SJSA1 (cell line): ENCODE measurements at regions not wholly inside any gene's neighbourhood (a gene's known extent, or its start where the extent isn't known, plus 50 kb on each side); places are given as distances from the start of the nearest gene placed in this dataset.
"Not testable (repeated sequence)": the region's sequence is repeated elsewhere in the genome, so short reads cannot be mapped to it uniquely, and the experiment has no call there.

Source experiments
- DNase-seq, 2 experiments: peaks; one replicate each; pipeline ENCODE4 v3.0.0-alpha.2; 2015 to 2020; ENCODE audit warnings: low spot score in 2 of 2, low read depth in 1 of 2
- H3K27ac ChIP-seq: fragments of 250-450 bp; sonication (Bioruptor Pico); 2 replicates; pipeline ENCODE4 v1.5.1; 2020; ENCODE audit warnings: mild to moderate bottlenecking, moderate library complexity
- H3K27me3 ChIP-seq: fragments of 250-450 bp; sonication (Bioruptor Pico); replicated peaks from 2 replicates; pipeline ENCODE4 v1.5.1; 2020; ENCODE audit warnings: mild to moderate bottlenecking, moderate library complexity
- H3K36me3 ChIP-seq: fragments of 250-450 bp; sonication (Bioruptor Pico); 2 replicates; pipeline ENCODE4 v1.5.1; 2020; ENCODE audit warnings: mild to moderate bottlenecking
- H3K4me1 ChIP-seq: fragments of 250-450 bp; sonication (Bioruptor Pico); replicated peaks from 2 replicates; pipeline ENCODE4 v1.6.1; 2021; ENCODE audit warnings: mild to moderate bottlenecking
- H3K4me3 ChIP-seq: fragments of 250-450 bp; sonication (Bioruptor Pico); 2 replicates; pipeline ENCODE4 v1.5.1; 2020; ENCODE audit warnings: mild to moderate bottlenecking
- H3K9me3 ChIP-seq: fragments of 250-450 bp; sonication (Bioruptor Pico); replicated peaks from 2 replicates; pipeline ENCODE4 v1.5.1; 2020; ENCODE audit warnings: mild to moderate bottlenecking

- Histone ChIP-seq H3K36me3 (no peaks in the 10 kb centered on the region), H3K27ac (no peak overlapping the region), H3K27me3 (no peaks in the 10 kb centered on the region), H3K4me1 (no peaks in the 10 kb centered on the region), H3K4me3 (no peak overlapping the region), H3K9me3 (no peaks in the 10 kb centered on the region)
- DNase-seq = no peak
These were observed 124.1 kb upstream of the WDR1 start for GRCh38 chr4:10240691-10241090.

- no peaks in the 10 kb centered on the region for H3K9me3 ChIP-seq
- DNase-seq = no peak
- no peaks in the 10 kb centered on the region for H3K4me1 ChIP-seq
- no peaks in the 10 kb centered on the region for H3K27me3 ChIP-seq
- no peaks in the 10 kb centered on the region for H3K36me3 ChIP-seq
- H3K4me3 ChIP-seq = no peak overlapping the region
- no peak overlapping the region for H3K27ac ChIP-seq
These were observed 123.5 kb upstream of the WDR1 start for GRCh38 chr4:10239982-10240654.

DNA sequence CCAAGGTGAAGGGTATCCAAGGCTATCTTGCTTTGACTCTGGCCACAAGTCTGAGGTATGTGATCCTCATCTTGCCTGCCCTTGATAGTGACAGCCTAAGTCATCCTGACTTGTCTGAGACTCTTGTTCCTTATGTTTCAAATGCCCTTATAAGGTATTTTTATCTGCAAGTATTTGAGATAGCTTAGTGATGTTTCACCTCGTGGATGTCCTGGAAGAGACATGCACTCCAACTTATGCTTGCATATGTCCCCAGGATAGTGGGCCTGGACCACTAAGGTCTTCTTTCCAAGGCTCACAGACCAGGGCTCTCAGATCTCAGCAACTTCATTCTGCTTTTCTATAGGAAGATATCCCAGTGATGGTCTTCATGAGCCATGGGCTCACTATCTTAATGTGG, 120.5 kb upstream of the WDR1 start:
- Histone ChIP-seq H3K4me3 (no peak overlapping the region), H3K36me3 (no peaks in the 10 kb centered on the region), H3K27ac (no peak overlapping the region), H3K4me1 (no peaks in the 10 kb centered on the region), H3K27me3 (no peaks in the 10 kb centered on the region), H3K9me3 (no peaks in the 10 kb centered on the region)
- DNase-seq = no peak

- H3K4me3 ChIP-seq = no peak overlapping the region
- no peaks in the 10 kb centered on the region for H3K4me1 ChIP-seq
- DNase-seq = no peak
- H3K36me3 ChIP-seq = no peaks in the 10 kb centered on the region
- no peak overlapping the region for H3K27ac ChIP-seq
- H3K9me3 ChIP-seq = no peaks in the 10 kb centered on the region
- H3K27me3 ChIP-seq = no peaks in the 10 kb centered on the region
These were observed 115.5 kb upstream of the WDR1 start for GRCh38 chr4:10232114-10232513.

- H3K36me3 ChIP-seq = no peaks in the 10 kb centered on the region
- H3K27ac ChIP-seq = no peak overlapping the region
- no peaks in the 10 kb centered on the region for H3K27me3 ChIP-seq
- no peaks in the 10 kb centered on the region for H3K9me3 ChIP-seq
- no peak for DNase-seq
- no peak overlapping the region for H3K4me3 ChIP-seq
- no peaks in the 10 kb centered on the region for H3K4me1 ChIP-seq
These were observed 110.2 kb upstream of the WDR1 start for GRCh38 chr4:10226756-10227155.

GRCh38 chr4:10225096-10225495, 108.5 kb upstream of the WDR1 start:
- Histone ChIP-seq H3K9me3 (no peaks in the 10 kb centered on the region), H3K27me3 (no peaks in the 10 kb centered on the region), H3K36me3 (no peaks in the 10 kb centered on the region), H3K27ac (no peak overlapping the region), H3K4me1 (no peaks in the 10 kb centered on the region), H3K4me3 (no peak overlapping the region)
- no peak for DNase-seq

- Histone ChIP-seq H3K4me3 (no peak overlapping the region), H3K27me3 (no peaks in the 10 kb centered on the region), H3K9me3 (no peaks in the 10 kb centered on the region), H3K36me3 (no peaks in the 10 kb centered on the region), H3K4me1 (no peaks in the 10 kb centered on the region), H3K27ac (no peak overlapping the region)
- DNase-seq = no peak
These were observed 107.2 kb upstream of the WDR1 start for GRCh38 chr4:10223782-10224181.

- not testable (repeated sequence) for H3K36me3 ChIP-seq, H3K27me3 ChIP-seq, H3K4me1 ChIP-seq, H3K4me3 ChIP-seq, H3K27ac ChIP-seq, DNase-seq, H3K9me3 ChIP-seq
These were observed 96.9 kb upstream of the WDR1 start for GRCh38 chr4:10213481-10213880.

DNA sequence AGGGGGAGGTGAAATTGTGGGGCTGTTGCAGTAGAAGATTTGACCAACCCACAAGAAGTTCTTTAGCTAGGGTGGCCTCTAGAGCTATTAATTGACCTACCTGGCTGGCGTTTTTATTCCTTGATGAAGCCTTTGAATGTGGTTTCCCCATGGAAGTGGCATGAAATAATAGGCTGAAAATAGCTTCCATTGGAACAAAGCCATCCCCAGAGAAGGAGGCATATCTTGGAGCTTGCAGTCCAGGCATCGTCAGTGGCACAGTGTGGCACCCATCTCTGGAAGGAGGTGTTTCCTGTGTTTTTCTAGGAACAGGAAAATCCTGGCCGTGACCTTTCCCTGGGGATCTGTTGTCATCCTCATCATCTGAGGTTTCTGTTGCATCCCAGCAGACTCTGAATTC, 96.3 kb upstream of the WDR1 start:
- Histone ChIP-seq H3K27ac (no peak overlapping the region), H3K4me3 (no peak overlapping the region), H3K9me3 (no peaks in the 10 kb centered on the region), H3K36me3 (no peaks in the 10 kb centered on the region), H3K4me1 (no peaks in the 10 kb centered on the region), H3K27me3 (no peaks in the 10 kb centered on the region)
- DNase-seq = no peak

DNA sequence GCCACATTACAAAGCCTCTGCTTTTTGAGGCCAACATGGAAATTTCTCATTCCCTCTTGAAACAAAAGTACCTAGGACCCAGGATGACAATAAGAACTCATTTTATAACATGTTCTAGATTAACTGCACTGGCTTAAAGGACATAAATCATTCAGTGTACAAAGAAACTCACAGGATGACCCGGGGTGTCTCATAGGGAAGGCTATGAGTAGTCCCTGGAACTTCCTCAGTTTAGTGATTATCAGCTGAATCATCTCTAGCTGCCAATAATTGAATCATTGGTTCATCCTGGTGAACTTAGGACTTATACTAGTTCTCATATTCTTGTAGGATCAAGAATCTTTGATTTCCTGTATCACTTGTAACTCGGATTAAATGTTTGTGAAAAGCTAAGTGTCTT, 95.8 kb upstream of the WDR1 start:
- Histone ChIP-seq H3K27me3 (no peaks in the 10 kb centered on the region), H3K4me1 (no peaks in the 10 kb centered on the region), H3K9me3 (no peaks in the 10 kb centered on the region), H3K36me3 (no peaks in the 10 kb centered on the region), H3K27ac (no peak overlapping the region), H3K4me3 (no peak overlapping the region)
- no peak for DNase-seq

DNA sequence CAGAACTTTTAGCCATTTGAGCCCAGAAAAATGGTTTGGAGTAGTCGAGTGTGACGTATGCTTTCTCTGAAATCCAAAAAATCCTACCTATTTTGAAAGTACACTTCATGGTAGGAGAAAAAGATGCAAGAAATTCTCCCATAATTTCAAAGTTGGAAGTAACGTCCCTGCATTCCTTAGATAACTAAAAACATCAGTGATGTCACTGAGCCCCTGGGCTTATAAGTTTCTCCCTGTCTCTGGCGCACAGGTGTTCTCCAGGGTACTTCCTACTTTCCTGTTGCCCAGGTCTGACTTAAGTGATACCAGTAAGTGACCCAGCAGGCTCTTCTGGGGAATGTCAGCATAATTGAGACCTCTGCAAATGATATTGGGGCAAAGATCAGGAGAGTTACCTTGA, 90.5 kb upstream of the WDR1 start:
- no peak for DNase-seq
- no peak overlapping the region for H3K4me3 ChIP-seq
- H3K9me3 ChIP-seq = no peaks in the 10 kb centered on the region
- H3K27ac ChIP-seq = no peak overlapping the region
- H3K27me3 ChIP-seq = no peaks in the 10 kb centered on the region
- H3K4me1 ChIP-seq = no peaks in the 10 kb centered on the region
- H3K36me3 ChIP-seq = no peaks in the 10 kb centered on the region

GRCh38 chr4:10205223-10205622, 88.6 kb upstream of the WDR1 start:
- no peak overlapping the region for H3K4me3 ChIP-seq
- H3K27ac ChIP-seq = no peak overlapping the region
- DNase-seq = no peak
- H3K9me3 ChIP-seq = no peaks in the 10 kb centered on the region
- no peaks in the 10 kb centered on the region for H3K4me1 ChIP-seq
- no peaks in the 10 kb centered on the region for H3K27me3 ChIP-seq
- no peaks in the 10 kb centered on the region for H3K36me3 ChIP-seq

- H3K27ac ChIP-seq = no peak overlapping the region
- no peaks in the 10 kb centered on the region for H3K27me3 ChIP-seq
- no peaks in the 10 kb centered on the region for H3K4me1 ChIP-seq
- no peaks in the 10 kb centered on the region for H3K36me3 ChIP-seq
- no peaks in the 10 kb centered on the region for H3K9me3 ChIP-seq
- no peak for DNase-seq
- H3K4me3 ChIP-seq = no peak overlapping the region
These were observed 87.9 kb upstream of the WDR1 start for GRCh38 chr4:10204401-10205058.

DNA sequence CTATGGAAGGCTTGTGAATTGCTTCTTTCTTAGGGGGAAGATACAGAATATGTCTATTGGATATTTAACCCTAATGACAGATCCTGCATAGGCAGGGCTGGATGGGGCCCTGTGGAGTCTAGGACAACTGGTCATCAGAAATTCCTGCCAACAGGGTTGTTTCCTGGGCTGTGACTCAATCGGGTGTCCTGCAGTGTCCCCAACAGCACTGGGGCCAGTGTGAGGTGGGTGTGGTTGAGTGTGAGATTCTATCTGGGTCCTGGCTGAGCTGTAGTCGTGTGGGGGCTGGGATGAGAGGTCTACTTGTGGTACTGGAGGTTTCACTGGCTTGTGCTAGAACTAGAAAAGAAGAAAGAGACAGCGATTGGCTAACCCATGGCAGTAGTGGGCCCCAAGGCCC, 87.3 kb upstream of the WDR1 start:
- no peak for DNase-seq
- no peak overlapping the region for H3K27ac ChIP-seq

More for the DNA sequence above, 87.3 kb upstream of the WDR1 start:
- H3K4me1 ChIP-seq = no peaks in the 10 kb centered on the region
- H3K9me3 ChIP-seq = no peaks in the 10 kb centered on the region
- no peaks in the 10 kb centered on the region for H3K36me3 ChIP-seq
- H3K27me3 ChIP-seq = no peaks in the 10 kb centered on the region
- H3K4me3 ChIP-seq = no peak overlapping the region
